Panc1 (cell line): ENCODE measurements at regions not wholly inside any gene's neighbourhood (a gene's known extent, or its start where the extent isn't known, plus 50 kb on each side); places are given as distances from the start of the nearest gene placed in this dataset.

Experiments
- CTCF ChIP-seq: fragments of 450-650 bp; IDR thresholded peaks from 2 replicates; pipeline ENCODE4 v1.5.1; 2017; ENCODE audit warnings: mild to moderate bottlenecking
- TCF7L2 ChIP-seq: IDR thresholded peaks from 2 replicates; pipeline ENCODE4 v1.6.1; 2011; ENCODE audit warnings: mild to moderate bottlenecking, low read depth, low read length, inconsistent platforms
- TF ChIP-seq, protein P1 (sequence below), 2 experiments: IDR thresholded peaks; 2 replicates each; pipeline ENCODE4 v1.6.1; 2011 to 2012; ENCODE audit warnings: low read depth in 2 of 2, control low read depth in 1 of 2, low read length in 1 of 2, mild to moderate bottlenecking in 1 of 2, moderate library complexity in 1 of 2; ENCODE audit not compliant: insufficient read depth in 1 of 2

DNA sequence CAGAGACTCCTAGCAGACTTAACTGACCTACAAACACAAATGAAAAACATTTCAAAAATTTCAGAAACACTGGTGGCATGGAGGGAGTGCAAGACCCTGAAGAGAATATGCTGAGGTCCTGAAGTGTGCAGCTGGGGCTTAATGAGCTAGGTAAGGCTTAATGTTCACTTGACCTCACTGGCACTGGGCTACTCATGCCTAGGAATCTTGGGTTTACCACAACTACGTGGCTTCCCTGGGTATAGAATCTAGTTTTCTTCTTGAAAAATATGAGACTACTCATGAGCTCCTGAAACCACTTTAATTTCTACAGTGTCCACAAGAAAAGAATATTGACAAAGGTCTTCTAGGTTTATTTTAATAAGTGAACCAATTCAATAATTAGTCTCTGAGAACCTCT, 139.8 kb downstream of the HNMT start:
- TF ChIP-seq TCF7L2 = no peak
- TF ChIP-seq CTCF = no peak
- TF ChIP-seq, protein P1, sequence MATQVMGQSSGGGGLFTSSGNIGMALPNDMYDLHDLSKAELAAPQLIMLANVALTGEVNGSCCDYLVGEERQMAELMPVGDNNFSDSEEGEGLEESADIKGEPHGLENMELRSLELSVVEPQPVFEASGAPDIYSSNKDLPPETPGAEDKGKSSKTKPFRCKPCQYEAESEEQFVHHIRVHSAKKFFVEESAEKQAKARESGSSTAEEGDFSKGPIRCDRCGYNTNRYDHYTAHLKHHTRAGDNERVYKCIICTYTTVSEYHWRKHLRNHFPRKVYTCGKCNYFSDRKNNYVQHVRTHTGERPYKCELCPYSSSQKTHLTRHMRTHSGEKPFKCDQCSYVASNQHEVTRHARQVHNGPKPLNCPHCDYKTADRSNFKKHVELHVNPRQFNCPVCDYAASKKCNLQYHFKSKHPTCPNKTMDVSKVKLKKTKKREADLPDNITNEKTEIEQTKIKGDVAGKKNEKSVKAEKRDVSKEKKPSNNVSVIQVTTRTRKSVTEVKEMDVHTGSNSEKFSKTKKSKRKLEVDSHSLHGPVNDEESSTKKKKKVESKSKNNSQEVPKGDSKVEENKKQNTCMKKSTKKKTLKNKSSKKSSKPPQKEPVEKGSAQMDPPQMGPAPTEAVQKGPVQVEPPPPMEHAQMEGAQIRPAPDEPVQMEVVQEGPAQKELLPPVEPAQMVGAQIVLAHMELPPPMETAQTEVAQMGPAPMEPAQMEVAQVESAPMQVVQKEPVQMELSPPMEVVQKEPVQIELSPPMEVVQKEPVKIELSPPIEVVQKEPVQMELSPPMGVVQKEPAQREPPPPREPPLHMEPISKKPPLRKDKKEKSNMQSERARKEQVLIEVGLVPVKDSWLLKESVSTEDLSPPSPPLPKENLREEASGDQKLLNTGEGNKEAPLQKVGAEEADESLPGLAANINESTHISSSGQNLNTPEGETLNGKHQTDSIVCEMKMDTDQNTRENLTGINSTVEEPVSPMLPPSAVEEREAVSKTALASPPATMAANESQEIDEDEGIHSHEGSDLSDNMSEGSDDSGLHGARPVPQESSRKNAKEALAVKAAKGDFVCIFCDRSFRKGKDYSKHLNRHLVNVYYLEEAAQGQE (IDR thresholded peaks at IDR 0.05; ENCODE audit: insufficient read depth in 1 of 2, low read depth in 2 of 2, low read length in 1 of 2) = no peak
